AG04450 (cell line): ENCODE measurements at regions not wholly inside any gene's neighbourhood (a gene's known extent, or its start where the extent isn't known, plus 50 kb on each side); places are given as distances from the start of the nearest gene placed in this dataset.

Experiments
- CTCF ChIA-PET: fragments of 300-600, 350-600 bp; formaldehyde crosslinking; extraction: SDS; loops from one replicate; lab custom pipeline; 2022; ENCODE audit warnings: antibody characterized with exemption, inconsistent platforms; lab: Charles Lee
- POLR2A ChIA-PET: fragments of 350-600 bp; formaldehyde crosslinking; extraction: SDS; loops from one replicate; lab custom pipeline; 2021; ENCODE audit warnings: antibody characterized with exemption, inconsistent platforms; lab: Yijun Ruan, JAX
- DNase-seq: peaks from one replicate; pipeline ENCODE4 v3.0.0-alpha.2; 2011; ENCODE audit warnings: low read depth, low spot score
- H3K27ac ChIP-seq: one replicate; pipeline ENCODE4 v1.5.1; 2012; ENCODE audit warnings: low read depth, low read length, control low read depth
- H3K27me3 ChIP-seq: one replicate; pipeline ENCODE4 v1.6.0; 2012; ENCODE audit warnings: low read length; ENCODE audit not compliant: control insufficient read depth, insufficient read depth
- H3K4me3 ChIP-seq: 2 replicates; pipeline ENCODE4 v1.5.1; 2011; ENCODE audit warnings: mild to moderate bottlenecking, low read depth, low read length, control low read depth
- H3K9me3 ChIP-seq: 2 replicates; pipeline ENCODE4 v1.5.1; 2012; ENCODE audit warnings: low read length; ENCODE audit not compliant: control insufficient read depth, insufficient read depth
- TF ChIP-seq, protein P1 (sequence below): IDR thresholded peaks from 2 replicates; pipeline ENCODE4 v1.5.1; 2011; ENCODE audit warnings: low read depth, low read length, control low read depth, inconsistent platforms

DNA sequence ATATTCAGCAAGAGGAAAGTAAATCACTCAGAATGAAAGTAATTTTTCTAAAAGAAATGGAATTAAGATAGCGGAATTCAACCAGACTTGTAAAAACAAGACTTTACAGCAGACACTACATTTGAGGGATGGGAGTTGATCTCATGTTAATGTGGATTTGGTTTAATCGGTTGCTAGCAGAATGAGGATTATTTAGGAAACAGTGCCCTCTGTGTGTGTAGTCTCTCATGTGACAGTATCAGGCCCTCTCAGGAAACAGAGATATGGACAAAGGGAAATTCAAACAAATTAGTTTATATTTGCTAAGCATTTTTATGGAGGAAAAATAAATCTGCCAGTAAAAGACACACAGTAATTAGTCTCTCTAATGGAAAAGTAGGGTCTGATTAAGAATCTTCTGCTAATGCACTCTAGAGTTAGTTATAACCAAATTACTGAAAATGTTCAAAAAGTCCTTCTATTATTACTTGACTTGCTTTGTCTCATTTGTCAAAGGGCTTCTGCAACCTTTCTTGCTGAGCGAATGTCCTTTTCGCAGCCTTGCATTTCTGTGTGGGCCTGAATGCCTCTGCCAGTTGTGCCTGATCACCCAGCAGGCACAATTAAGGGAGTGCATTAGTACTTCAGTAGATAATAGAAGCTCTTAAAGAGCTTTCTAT is 1282.3 kb upstream of the TENM3 start:
- Histone ChIP-seq H3K9me3 (no peaks in the 10 kb centered on the region), H3K27me3 (no peaks in the 10 kb centered on the region), H3K4me3 (no peak overlapping the region), H3K27ac (no peak overlapping the region)
- POLR2A ChIA-PET: no interaction called here
- CTCF ChIA-PET: interaction anchor here (1.0 to 1.1 kb wide), 2 partner anchors 8 to 295 kb away, joined by 3 to 4 read pairs; no protein-coding TSS in a partner anchor
- TF ChIP-seq, protein P1, sequence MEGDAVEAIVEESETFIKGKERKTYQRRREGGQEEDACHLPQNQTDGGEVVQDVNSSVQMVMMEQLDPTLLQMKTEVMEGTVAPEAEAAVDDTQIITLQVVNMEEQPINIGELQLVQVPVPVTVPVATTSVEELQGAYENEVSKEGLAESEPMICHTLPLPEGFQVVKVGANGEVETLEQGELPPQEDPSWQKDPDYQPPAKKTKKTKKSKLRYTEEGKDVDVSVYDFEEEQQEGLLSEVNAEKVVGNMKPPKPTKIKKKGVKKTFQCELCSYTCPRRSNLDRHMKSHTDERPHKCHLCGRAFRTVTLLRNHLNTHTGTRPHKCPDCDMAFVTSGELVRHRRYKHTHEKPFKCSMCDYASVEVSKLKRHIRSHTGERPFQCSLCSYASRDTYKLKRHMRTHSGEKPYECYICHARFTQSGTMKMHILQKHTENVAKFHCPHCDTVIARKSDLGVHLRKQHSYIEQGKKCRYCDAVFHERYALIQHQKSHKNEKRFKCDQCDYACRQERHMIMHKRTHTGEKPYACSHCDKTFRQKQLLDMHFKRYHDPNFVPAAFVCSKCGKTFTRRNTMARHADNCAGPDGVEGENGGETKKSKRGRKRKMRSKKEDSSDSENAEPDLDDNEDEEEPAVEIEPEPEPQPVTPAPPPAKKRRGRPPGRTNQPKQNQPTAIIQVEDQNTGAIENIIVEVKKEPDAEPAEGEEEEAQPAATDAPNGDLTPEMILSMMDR: no peak; the same call in 1 of the 2 replicates
- no peak for DNase-seq

DNA sequence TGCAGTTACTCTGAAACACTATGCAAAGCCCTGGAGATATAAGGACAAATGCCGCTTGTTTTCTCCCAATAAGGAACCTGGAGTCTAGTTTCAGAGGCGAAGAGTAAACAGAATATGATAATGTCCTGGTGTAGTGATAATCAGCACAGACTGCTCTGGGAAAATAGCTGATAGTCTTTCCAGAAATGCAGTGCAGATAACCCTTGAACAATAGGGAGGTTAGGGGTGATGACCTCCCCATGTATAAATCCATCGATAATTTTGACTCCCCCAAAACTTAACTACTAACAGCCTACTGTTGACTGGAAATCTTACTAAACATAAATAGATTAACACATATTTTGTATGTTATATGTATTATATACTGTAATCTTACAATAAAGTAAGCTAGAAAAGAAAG is 1280.9 kb upstream of the TENM3 start:
- POLR2A ChIA-PET: no interaction called here
- H3K27ac ChIP-seq: no peak overlapping the region
- no peaks in the 10 kb centered on the region for H3K27me3 ChIP-seq
- no peak overlapping the region for H3K4me3 ChIP-seq
- no peak for DNase-seq
- CTCF ChIA-PET: no interaction called here
- TF ChIP-seq, protein P1: no peak
- H3K9me3 ChIP-seq: no peaks in the 10 kb centered on the region

DNA sequence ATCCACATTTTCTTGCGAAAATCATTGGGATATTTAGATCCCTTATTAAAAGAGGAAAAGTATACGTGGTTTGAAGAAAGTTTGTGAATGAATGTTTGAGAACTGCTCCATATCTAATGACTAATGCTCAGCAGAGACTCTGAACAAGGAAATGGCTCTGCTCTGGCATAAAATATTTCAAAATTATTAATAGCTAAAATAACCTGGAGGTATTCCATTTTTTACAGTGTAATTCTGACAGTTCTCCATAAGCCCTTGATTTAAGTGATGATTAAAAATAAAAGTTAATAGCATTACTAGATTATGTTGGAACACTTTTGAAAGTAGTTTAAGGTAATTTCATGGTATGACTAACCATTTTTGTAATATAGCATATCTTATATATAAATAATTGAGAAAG is 1276.9 kb upstream of the TENM3 start:
- H3K27ac ChIP-seq: no peak overlapping the region
- H3K9me3 ChIP-seq: no peaks in the 10 kb centered on the region
- CTCF ChIA-PET: no interaction called here
- H3K4me3 ChIP-seq: no peak overlapping the region
- TF ChIP-seq, protein P1: no peak
- DNase-seq: no peak
- H3K27me3 ChIP-seq: no peaks in the 10 kb centered on the region
- POLR2A ChIA-PET: no interaction called here

DNA sequence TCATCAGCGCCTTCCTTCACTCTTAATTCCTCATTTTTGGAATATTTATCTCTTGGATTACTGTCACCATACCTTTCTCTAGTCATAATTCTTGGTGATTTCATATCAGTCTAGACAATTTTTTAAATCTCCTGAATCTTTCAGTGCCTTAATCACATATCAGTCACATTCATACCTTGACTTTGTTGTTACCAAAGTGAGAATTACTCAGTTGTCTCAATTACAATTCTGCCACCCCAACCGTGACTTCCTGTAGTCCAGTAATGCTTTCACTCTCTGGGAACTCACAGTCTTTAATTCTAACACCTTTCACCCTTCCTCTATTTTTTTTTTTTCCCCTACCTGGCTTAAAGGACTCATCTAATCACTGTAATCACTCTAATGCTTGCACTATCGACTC is 1275.3 kb upstream of the TENM3 start:
- DNase-seq: no peak
- TF ChIP-seq, protein P1: no peak
- Histone ChIP-seq H3K9me3 (no peaks in the 10 kb centered on the region), H3K27ac (no peak overlapping the region), H3K27me3 (no peaks in the 10 kb centered on the region), H3K4me3 (no peak overlapping the region)
- CTCF ChIA-PET: no interaction called here
- POLR2A ChIA-PET: no interaction called here

DNA sequence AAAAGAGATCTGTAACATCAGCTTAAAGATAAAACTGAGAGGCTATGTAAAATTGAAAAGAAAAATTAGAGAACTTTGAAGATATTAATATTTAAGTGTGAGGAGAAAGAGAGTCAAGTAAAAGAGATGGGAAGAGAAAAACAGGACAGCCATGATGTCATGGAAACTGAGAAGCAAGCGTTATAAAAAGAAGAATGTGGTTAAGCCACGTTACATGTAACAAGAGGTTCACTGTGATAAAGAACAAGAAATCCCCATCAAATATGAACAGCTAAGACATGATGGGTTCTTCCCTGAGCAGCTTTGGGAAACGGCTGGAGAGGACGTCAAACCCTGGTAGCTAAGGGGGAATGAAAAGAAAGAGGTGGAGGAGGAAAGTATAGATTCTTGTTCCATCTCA is 1269.3 kb upstream of the TENM3 start:
- H3K9me3 ChIP-seq: no peaks in the 10 kb centered on the region
- H3K27ac ChIP-seq: no peak overlapping the region
- ChIA-PET CTCF (no interaction called here), POLR2A (no interaction called here)
- TF ChIP-seq, protein P1: no peak
- H3K4me3 ChIP-seq: no peak overlapping the region
- H3K27me3 ChIP-seq: no peaks in the 10 kb centered on the region
- DNase-seq: no peak
